ENCODE measurements at regions not wholly inside any gene's neighbourhood (a gene's known extent, or its start where the extent isn't known, plus 50 kb on each side); places are given as distances from the start of the nearest gene placed in this dataset.

- 68 to 85% (median 72%) methylated on average over 4 of the region's 4 CpGs for WGBS, 3 donors
- no peak overlapping the region for H3K4me3 ChIP-seq
- no peak for DNase-seq
- peaks cover 6% of the 10 kb centered on the region for H3K4me1 ChIP-seq
- no peak overlapping the region for H3K27ac ChIP-seq
- peaks cover 9% of the 10 kb centered on the region for H3K9me3 ChIP-seq
- TF ChIP-seq CTCF (IDR thresholded peaks at IDR 0.05) = no peak
- H3K36me3 ChIP-seq (ENCODE audit: insufficient read depth in 1 of 2, low read depth in 1 of 2) = no peaks in the 10 kb centered on the region
- ATAC-seq = no peak
- no peaks in the 10 kb centered on the region for H3K27me3 ChIP-seq (ENCODE audit: insufficient read depth in 3 of 3, low read length in 2 of 3)
- intact Hi-C loops (cut with DNase I) = loop anchor here (2.0 to 5.0 kb wide), 4 partner anchors 65 to 280 kb away; no protein-coding TSS in a partner anchor
Observed at GRCh38 chr7:155191901-155192478, 105.7 kb upstream of the INSIG1 start.

- Histone ChIP-seq H3K4me1 (peaks cover 6% of the 10 kb centered on the region), H3K27me3 (ENCODE audit: insufficient read depth in 3 of 3, low read length in 2 of 3) (no peaks in the 10 kb centered on the region), H3K27ac (no peak overlapping the region), H3K4me3 (no peak overlapping the region), H3K36me3 (ENCODE audit: insufficient read depth in 1 of 2, low read depth in 1 of 2) (no peaks in the 10 kb centered on the region), H3K9me3 (peaks cover 9% of the 10 kb centered on the region)
- 81 to 96% (median 84%) methylated on average over 11 of the region's 11 CpGs for WGBS, 3 donors
- no peak for ATAC-seq
- TF ChIP-seq CTCF (IDR thresholded peaks at IDR 0.05) = no peak
- intact Hi-C loops (cut with DNase I) = loop anchor here in 1 of 2 donors (5.0 kb wide), 3 partner anchors 64 to 281 kb away; no protein-coding TSS in a partner anchor
- DNase-seq = no peak
Observed at GRCh38 chr7:155192961-155193640, 104.6 kb upstream of the INSIG1 start.

- peaks cover 9% of the 10 kb centered on the region for H3K9me3 ChIP-seq
- H3K36me3 ChIP-seq (ENCODE audit: insufficient read depth in 1 of 2, low read depth in 1 of 2) = no peaks in the 10 kb centered on the region
- intact Hi-C loops (cut with DNase I) = loop anchor here in 1 of 2 donors (5.0 kb wide), 3 partner anchors 64 to 281 kb away; no protein-coding TSS in a partner anchor
- H3K27me3 ChIP-seq (ENCODE audit: insufficient read depth in 3 of 3, low read length in 2 of 3) = no peaks in the 10 kb centered on the region
- ATAC-seq (no peak), DNase-seq (no peak)
- 76 to 84% (median 81%) methylated on average over 3 of the region's 3 CpGs for WGBS, 3 donors
- no peak overlapping the region for H3K27ac ChIP-seq
- peaks cover 6% of the 10 kb centered on the region for H3K4me1 ChIP-seq
- TF ChIP-seq CTCF (IDR thresholded peaks at IDR 0.05) = no peak
- no peak overlapping the region for H3K4me3 ChIP-seq
Observed at GRCh38 chr7:155193716-155194115, 104.0 kb upstream of the INSIG1 start.

GRCh38 chr7:155194382-155195140 lies 103.1 kb upstream of the INSIG1 start:
- Histone ChIP-seq H3K27ac (no peak overlapping the region), H3K4me1 (peaks cover under 1% of the 10 kb centered on the region), H3K4me3 (no peak overlapping the region), H3K27me3 (ENCODE audit: insufficient read depth in 3 of 3, low read length in 2 of 3) (no peaks in the 10 kb centered on the region), H3K9me3 (peaks cover 9% of the 10 kb centered on the region), H3K36me3 (ENCODE audit: insufficient read depth in 1 of 2, low read depth in 1 of 2) (no peaks in the 10 kb centered on the region)
- 84 to 85% (median 84%) methylated on average over 18 of the region's 18 CpGs for WGBS, 3 donors
- ATAC-seq (no peak), DNase-seq (no peak)
- intact Hi-C loops (cut with DNase I) = loop anchor here in 1 of 2 donors (5.0 kb wide), 3 partner anchors 63 to 282 kb away; no protein-coding TSS in a partner anchor
- TF ChIP-seq CTCF (IDR thresholded peaks at IDR 0.05) = no peak
